Skeletal muscle satellite cell (primary cell): ENCODE measurements at regions not wholly inside any gene's neighbourhood (a gene's known extent, or its start where the extent isn't known, plus 50 kb on each side); places are given as distances from the start of the nearest gene placed in this dataset.
"Not testable (repeated sequence)": the region's sequence is repeated elsewhere in the genome, so short reads cannot be mapped to it uniquely, and the experiment has no call there.

Source experiments
- H3K27me3 ChIP-seq: 2 replicates; pipeline ENCODE4 v1.7.0; 2013; ENCODE audit warnings: low read length; ENCODE audit not compliant: control insufficient read depth, insufficient read depth
- H3K36me3 ChIP-seq: 2 replicates; pipeline ENCODE4 v1.7.0; 2013; ENCODE audit warnings: mild to moderate bottlenecking, control low read depth, low read length; ENCODE audit not compliant: insufficient read depth
- H3K4me1 ChIP-seq: 2 replicates; pipeline ENCODE4 v1.7.0; 2013; ENCODE audit warnings: low read length; ENCODE audit not compliant: control insufficient read depth, insufficient read depth
- H3K4me2 ChIP-seq: 2 replicates; pipeline ENCODE4 v1.7.0; 2013; ENCODE audit warnings: mild to moderate bottlenecking, low read length
- H3K4me3 ChIP-seq: 2 replicates; pipeline ENCODE4 v1.7.0; 2013; ENCODE audit warnings: low read length
- H3K9ac ChIP-seq: 2 replicates; pipeline ENCODE4 v1.7.0; 2013; ENCODE audit warnings: mild to moderate bottlenecking, low read depth, low read length, moderate library complexity
- H3K9me3 ChIP-seq: replicated peaks from 2 replicates; pipeline ENCODE4 v1.7.0; 2013; ENCODE audit warnings: mild to moderate bottlenecking, control low read depth, low read length

- H3K4me1 ChIP-seq: peaks cover 14% of the 10 kb centered on the region
- H3K36me3 ChIP-seq: no peaks in the 10 kb centered on the region
- H3K9me3 ChIP-seq: no peaks in the 10 kb centered on the region
Measured at GRCh38 chr6:25132934-25133333, 146.2 kb upstream of the CARMIL1 start.

GRCh38 chr6:25133568-25133967 lies 145.6 kb upstream of the CARMIL1 start:
- no peaks in the 10 kb centered on the region for H3K27me3 ChIP-seq
- peaks cover 20% of the 10 kb centered on the region for H3K4me1 ChIP-seq
- no peak overlapping the region for H3K4me2 ChIP-seq
- H3K4me3 ChIP-seq: no peak overlapping the region
- no peak overlapping the region for H3K9ac ChIP-seq
- H3K9me3 ChIP-seq: no peaks in the 10 kb centered on the region
- H3K36me3 ChIP-seq: no peaks in the 10 kb centered on the region

More at GRCh38 chr6:25132934-25133333, 146.2 kb upstream of the CARMIL1 start:
- no peaks in the 10 kb centered on the region for H3K27me3 ChIP-seq
- no peak overlapping the region for H3K9ac ChIP-seq
- H3K4me2 ChIP-seq: no peak overlapping the region
- no peak overlapping the region for H3K4me3 ChIP-seq

- no peaks in the 10 kb centered on the region for H3K27me3 ChIP-seq
- H3K9ac ChIP-seq: peak overlapping the region; percentile 77
- no peaks in the 10 kb centered on the region for H3K9me3 ChIP-seq
- H3K36me3 ChIP-seq: no peaks in the 10 kb centered on the region
- H3K4me3 ChIP-seq: no peak overlapping the region
- H3K4me1 ChIP-seq: peaks cover 26% of the 10 kb centered on the region
- peak overlapping the region; percentile 84 for H3K4me2 ChIP-seq
Measured at GRCh38 chr6:25136854-25137253, 142.3 kb upstream of the CARMIL1 start.

GRCh38 chr6:25137480-25137879 lies 141.7 kb upstream of the CARMIL1 start:
- Histone ChIP-seq H3K9ac (peak overlapping the region; percentile 77), H3K4me3 (peak overlapping the region; percentile 66), H3K4me1 (peaks cover 26% of the 10 kb centered on the region)

GRCh38 chr6:25137916-25138232 lies 141.3 kb upstream of the CARMIL1 start:
- H3K4me3 ChIP-seq: peak overlapping the region; percentile 66
- H3K9me3 ChIP-seq: no peaks in the 10 kb centered on the region
- peak overlapping the region; percentile 77 for H3K9ac ChIP-seq
- H3K4me2 ChIP-seq: peak overlapping the region; percentile 84
- H3K4me1 ChIP-seq: peaks cover 26% of the 10 kb centered on the region
- H3K36me3 ChIP-seq: no peaks in the 10 kb centered on the region
- H3K27me3 ChIP-seq: no peaks in the 10 kb centered on the region

More at GRCh38 chr6:25137480-25137879, 141.7 kb upstream of the CARMIL1 start:
- H3K4me2 ChIP-seq: peak overlapping the region; percentile 84
- H3K36me3 ChIP-seq: no peaks in the 10 kb centered on the region
- no peaks in the 10 kb centered on the region for H3K9me3 ChIP-seq
- no peaks in the 10 kb centered on the region for H3K27me3 ChIP-seq

GRCh38 chr6:25138233-25138933 lies 140.8 kb upstream of the CARMIL1 start:
- no peaks in the 10 kb centered on the region for H3K9me3 ChIP-seq
- H3K9ac ChIP-seq: peak overlapping the region; percentile 77
- no peaks in the 10 kb centered on the region for H3K27me3 ChIP-seq
- H3K4me2 ChIP-seq: peak overlapping the region; percentile 84
- peak overlapping the region; percentile 66 for H3K4me3 ChIP-seq
- no peaks in the 10 kb centered on the region for H3K36me3 ChIP-seq
- peaks cover 26% of the 10 kb centered on the region for H3K4me1 ChIP-seq

- peak overlapping the region; percentile 84 for H3K4me2 ChIP-seq
- peak overlapping the region; percentile 66 for H3K4me3 ChIP-seq
- H3K9me3 ChIP-seq: no peaks in the 10 kb centered on the region
- H3K4me1 ChIP-seq: peaks cover 26% of the 10 kb centered on the region
- H3K9ac ChIP-seq: peak overlapping the region; percentile 77
- no peaks in the 10 kb centered on the region for H3K27me3 ChIP-seq
- no peaks in the 10 kb centered on the region for H3K36me3 ChIP-seq
Measured at GRCh38 chr6:25138934-25139415, 140.2 kb upstream of the CARMIL1 start.

- peak overlapping the region; percentile 84 for H3K4me2 ChIP-seq
- H3K27me3 ChIP-seq, H3K4me3 ChIP-seq, H3K9me3 ChIP-seq, H3K36me3 ChIP-seq: not testable (repeated sequence)
- peak overlapping the region; percentile 77 for H3K9ac ChIP-seq
- H3K4me1 ChIP-seq: peaks cover 26% of the 10 kb centered on the region
Measured at GRCh38 chr6:25139608-25140007, 139.6 kb upstream of the CARMIL1 start.

GRCh38 chr6:25142506-25142905 lies 136.7 kb upstream of the CARMIL1 start:
- Histone ChIP-seq H3K4me2 (no peak overlapping the region), H3K4me3 (no peak overlapping the region), H3K4me1 (peaks cover 16% of the 10 kb centered on the region), H3K9ac (no peak overlapping the region), H3K36me3 (no peaks in the 10 kb centered on the region), H3K27me3 (no peaks in the 10 kb centered on the region), H3K9me3 (no peaks in the 10 kb centered on the region)

GRCh38 chr6:25144919-25145318 lies 134.3 kb upstream of the CARMIL1 start:
- Histone ChIP-seq H3K9me3 (no peaks in the 10 kb centered on the region), H3K36me3 (no peaks in the 10 kb centered on the region), H3K4me2 (no peak overlapping the region), H3K27me3 (no peaks in the 10 kb centered on the region), H3K4me3 (no peak overlapping the region), H3K9ac (no peak overlapping the region), H3K4me1 (no peaks in the 10 kb centered on the region)

- no peak overlapping the region for H3K4me3 ChIP-seq
- H3K27me3 ChIP-seq: no peaks in the 10 kb centered on the region
- no peaks in the 10 kb centered on the region for H3K4me1 ChIP-seq
- no peak overlapping the region for H3K9ac ChIP-seq
- no peaks in the 10 kb centered on the region for H3K36me3 ChIP-seq
- no peak overlapping the region for H3K4me2 ChIP-seq
- H3K9me3 ChIP-seq: no peaks in the 10 kb centered on the region
Measured at GRCh38 chr6:25147223-25147622, 132.0 kb upstream of the CARMIL1 start.

GRCh38 chr6:25150031-25150430 lies 129.1 kb upstream of the CARMIL1 start:
- Histone ChIP-seq H3K36me3 (no peaks in the 10 kb centered on the region), H3K4me2 (no peak overlapping the region), H3K9ac (no peak overlapping the region), H3K4me3 (no peak overlapping the region), H3K4me1 (no peaks in the 10 kb centered on the region), H3K9me3 (no peaks in the 10 kb centered on the region), H3K27me3 (no peaks in the 10 kb centered on the region)
